Neural progenitor cell (in vitro differentiated cells): ENCODE measurements at regions not wholly inside any gene's neighbourhood (a gene's known extent, or its start where the extent isn't known, plus 50 kb on each side); places are given as distances from the start of the nearest gene placed in this dataset.

Source experiments
- DNase-seq: peaks from one replicate; pipeline ENCODE4 v3.0.0-alpha.2; 2016; ENCODE audit warnings: low spot score
- H2AFZ ChIP-seq: fragments of 200-600 bp; sonication (generic); replicated peaks from 2 replicates; pipeline ENCODE4 v1.6.1; 2016; ENCODE audit warnings: antibody characterized with exemption
- H3F3A ChIP-seq: fragments of 200-600 bp; sonication (generic); 2 replicates; pipeline ENCODE4 v1.6.1; 2016; ENCODE audit warnings: antibody characterized with exemption, low read depth
- H3K27ac ChIP-seq: fragments of 200-600 bp; sonication (generic); 2 replicates; pipeline ENCODE4 v1.5.1; 2016; ENCODE audit warnings: mild to moderate bottlenecking
- H3K27me3 ChIP-seq: fragments of 200-600 bp; sonication (generic); 2 replicates; pipeline ENCODE4 v1.6.1; 2016; ENCODE audit warnings: mild to moderate bottlenecking, moderate library complexity
- H3K36me3 ChIP-seq: fragments of 200-600 bp; sonication (generic); 2 replicates; pipeline ENCODE4 v1.5.1; 2016
- H3K4me1 ChIP-seq: fragments of 200-600 bp; sonication (generic); 2 replicates; pipeline ENCODE4 v1.6.1; 2016; ENCODE audit warnings: mixed run types
- H3K4me2 ChIP-seq: fragments of 200-600 bp; sonication (generic); 2 replicates; pipeline ENCODE4 v1.6.1; 2016
- H3K4me3 ChIP-seq: fragments of 200-600 bp; sonication (generic); 2 replicates; pipeline ENCODE4 v1.5.1; 2016
- H3K79me2 ChIP-seq: fragments of 200-600 bp; sonication (generic); 2 replicates; pipeline ENCODE4 v1.6.1; 2016; ENCODE audit warnings: low read depth
- H3K9ac ChIP-seq: fragments of 200-600 bp; sonication (generic); 2 replicates; pipeline ENCODE4 v1.6.1; 2016
- H3K9me3 ChIP-seq: fragments of 200-600 bp; sonication (generic); 2 replicates; pipeline ENCODE4 v1.5.1; 2016; ENCODE audit warnings: low read depth
- H4K20me1 ChIP-seq: fragments of 200-600 bp; sonication (generic); 2 replicates; pipeline ENCODE4 v1.6.1; 2016; ENCODE audit warnings: low read depth
- H3K27ac Mint-ChIP-seq: 3 replicates; pipeline ENCODE4 v1.8.0; 2021; ENCODE audit warnings: mixed read lengths
- H3K27me3 Mint-ChIP-seq: 2 replicates; pipeline ENCODE4 v1.8.0; 2022; ENCODE audit warnings: low read depth, mild to moderate bottlenecking, inconsistent platforms, moderate library complexity, mixed read lengths; ENCODE audit not compliant: insufficient read depth
- H3K36me3 Mint-ChIP-seq: 3 replicates; pipeline ENCODE4 v1.8.0; 2021; ENCODE audit warnings: mixed read lengths
- H3K4me1 Mint-ChIP-seq: 3 replicates; pipeline ENCODE4 v1.8.0; 2021; ENCODE audit warnings: mixed read lengths
- H3K4me3 Mint-ChIP-seq: 3 replicates; pipeline ENCODE4 v1.8.0; 2021; ENCODE audit warnings: mild to moderate bottlenecking, moderate library complexity, mixed read lengths
- H3K9me3 Mint-ChIP-seq: 3 replicates; pipeline ENCODE4 v1.8.0; 2020; ENCODE audit warnings: mixed read lengths
- EZH2 ChIP-seq: fragments of 200-600 bp; sonication (generic); IDR thresholded peaks from 2 replicates; pipeline ENCODE4 v1.6.1; 2017; ENCODE audit warnings: antibody characterized with exemption, mild to moderate bottlenecking, moderate library complexity
- EZH2phosphoT487 ChIP-seq: fragments of 200-600 bp; sonication (generic); IDR thresholded peaks from 2 replicates; pipeline ENCODE4 v1.6.1; 2017; ENCODE audit warnings: antibody characterized with exemption
- TF ChIP-seq, protein P1 (sequence below): fragments of 200-600 bp; sonication (generic); IDR thresholded peaks from 2 replicates; pipeline ENCODE4 v1.5.1; 2017; ENCODE audit warnings: antibody characterized with exemption, mild to moderate bottlenecking

DNA sequence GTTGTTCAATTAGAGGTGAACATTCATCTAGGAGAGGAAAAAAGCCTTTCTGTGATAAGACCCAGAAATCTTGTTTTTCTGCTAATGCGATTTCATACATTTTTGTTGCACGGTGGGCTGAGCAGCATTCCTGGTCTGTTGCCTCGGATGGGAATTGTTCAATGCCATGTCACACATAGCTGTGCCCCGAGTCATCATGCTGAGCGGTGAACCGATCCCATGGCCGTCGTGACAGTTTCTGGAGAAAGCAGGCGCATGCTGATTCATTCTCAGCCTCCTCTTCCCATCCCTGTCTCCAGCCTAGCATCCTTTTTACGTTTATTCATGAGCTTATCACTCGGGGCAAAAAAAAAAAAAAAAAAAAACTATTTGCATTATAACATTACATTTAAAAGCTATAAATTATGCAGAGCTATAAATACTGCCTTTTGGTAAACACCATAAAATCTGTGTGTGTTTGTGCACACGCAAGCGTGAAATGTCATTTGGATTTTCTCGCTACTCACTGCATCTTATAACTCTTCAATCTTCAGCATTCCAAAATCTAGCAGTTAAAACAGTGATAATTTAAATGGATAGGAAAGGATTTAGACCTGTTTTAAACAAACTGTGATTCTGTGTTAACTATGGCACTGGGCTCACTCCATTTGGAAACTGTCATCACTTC lies 58.9 kb upstream of the IFNGR1 start:
- Histone ChIP-seq H4K20me1 (no peaks in the 10 kb centered on the region), H2AFZ (no peak overlapping the region), H3K9me3 (no peaks in the 10 kb centered on the region), H3K4me1 (no peaks in the 10 kb centered on the region), H3K27ac (no peak overlapping the region), H3K79me2 (no peaks in the 10 kb centered on the region), H3K36me3 (no peaks in the 10 kb centered on the region), H3K4me3 (no peak overlapping the region), H3K9ac (no peak overlapping the region), H3K4me2 (no peak overlapping the region), H3K27me3 (no peaks in the 10 kb centered on the region), H3F3A (no peaks in the 10 kb centered on the region)
- no peak overlapping the region for H3K4me3 Mint-ChIP-seq
- H3K27me3 Mint-ChIP-seq, result peaks cover 11% of the 10 kb centered on the region
- H3K4me1 Mint-ChIP-seq, result peaks cover 42% of the 10 kb centered on the region
- TF ChIP-seq EZH2phosphoT487 (no peak), EZH2 (no peak)
- TF ChIP-seq, protein P1, sequence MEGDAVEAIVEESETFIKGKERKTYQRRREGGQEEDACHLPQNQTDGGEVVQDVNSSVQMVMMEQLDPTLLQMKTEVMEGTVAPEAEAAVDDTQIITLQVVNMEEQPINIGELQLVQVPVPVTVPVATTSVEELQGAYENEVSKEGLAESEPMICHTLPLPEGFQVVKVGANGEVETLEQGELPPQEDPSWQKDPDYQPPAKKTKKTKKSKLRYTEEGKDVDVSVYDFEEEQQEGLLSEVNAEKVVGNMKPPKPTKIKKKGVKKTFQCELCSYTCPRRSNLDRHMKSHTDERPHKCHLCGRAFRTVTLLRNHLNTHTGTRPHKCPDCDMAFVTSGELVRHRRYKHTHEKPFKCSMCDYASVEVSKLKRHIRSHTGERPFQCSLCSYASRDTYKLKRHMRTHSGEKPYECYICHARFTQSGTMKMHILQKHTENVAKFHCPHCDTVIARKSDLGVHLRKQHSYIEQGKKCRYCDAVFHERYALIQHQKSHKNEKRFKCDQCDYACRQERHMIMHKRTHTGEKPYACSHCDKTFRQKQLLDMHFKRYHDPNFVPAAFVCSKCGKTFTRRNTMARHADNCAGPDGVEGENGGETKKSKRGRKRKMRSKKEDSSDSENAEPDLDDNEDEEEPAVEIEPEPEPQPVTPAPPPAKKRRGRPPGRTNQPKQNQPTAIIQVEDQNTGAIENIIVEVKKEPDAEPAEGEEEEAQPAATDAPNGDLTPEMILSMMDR, result no peak
- H3K9me3 Mint-ChIP-seq, result peaks cover 3% of the 10 kb centered on the region
- peak overlapping the region; percentile 83 for H3K27ac Mint-ChIP-seq
- peak; percentile 15 for DNase-seq
- no peaks in the 10 kb centered on the region for H3K36me3 Mint-ChIP-seq

DNA sequence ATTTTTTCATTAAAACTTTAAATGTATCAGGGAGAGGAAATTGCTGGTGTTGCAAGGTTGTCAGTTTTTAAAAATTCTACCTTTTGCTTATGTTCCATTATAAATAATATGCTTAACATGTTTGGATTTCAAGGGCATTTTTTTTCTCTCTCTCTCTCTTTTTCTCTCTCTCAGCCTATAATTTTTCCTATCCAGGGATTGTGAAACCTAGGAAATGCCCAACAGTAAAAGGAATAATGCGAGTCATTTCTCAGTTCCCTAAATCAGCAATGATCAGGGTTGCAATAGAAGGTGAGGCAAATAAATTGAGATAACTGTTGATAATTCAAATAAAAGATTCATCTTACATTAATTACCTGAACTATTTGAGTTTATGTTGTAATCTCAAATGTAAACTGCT lies 53.2 kb upstream of the IFNGR1 start:
- H3K4me2 ChIP-seq, result no peak overlapping the region
- H3K36me3 ChIP-seq, result no peaks in the 10 kb centered on the region
- H3K27ac Mint-ChIP-seq, result no peak overlapping the region
- H3K4me3 ChIP-seq, result no peak overlapping the region
- H2AFZ ChIP-seq, result no peak overlapping the region
- no peaks in the 10 kb centered on the region for H3K9me3 Mint-ChIP-seq
- H3K27me3 Mint-ChIP-seq, result peaks cover 4% of the 10 kb centered on the region
- no peak overlapping the region for H3K9ac ChIP-seq
- no peaks in the 10 kb centered on the region for H3K79me2 ChIP-seq
- no peaks in the 10 kb centered on the region for H3K4me1 ChIP-seq
- H3K4me1 Mint-ChIP-seq, result peaks cover 17% of the 10 kb centered on the region
- TF ChIP-seq EZH2phosphoT487, result no peak
- TF ChIP-seq, protein P1, result no peak
- no peak for TF ChIP-seq EZH2
- H3K4me3 Mint-ChIP-seq, result no peak overlapping the region
- no peaks in the 10 kb centered on the region for H3K36me3 Mint-ChIP-seq
- no peaks in the 10 kb centered on the region for H3K27me3 ChIP-seq
- no peak overlapping the region for H3K27ac ChIP-seq
- no peak for DNase-seq
- H3F3A ChIP-seq, result no peaks in the 10 kb centered on the region
- no peaks in the 10 kb centered on the region for H4K20me1 ChIP-seq
- no peaks in the 10 kb centered on the region for H3K9me3 ChIP-seq

DNA sequence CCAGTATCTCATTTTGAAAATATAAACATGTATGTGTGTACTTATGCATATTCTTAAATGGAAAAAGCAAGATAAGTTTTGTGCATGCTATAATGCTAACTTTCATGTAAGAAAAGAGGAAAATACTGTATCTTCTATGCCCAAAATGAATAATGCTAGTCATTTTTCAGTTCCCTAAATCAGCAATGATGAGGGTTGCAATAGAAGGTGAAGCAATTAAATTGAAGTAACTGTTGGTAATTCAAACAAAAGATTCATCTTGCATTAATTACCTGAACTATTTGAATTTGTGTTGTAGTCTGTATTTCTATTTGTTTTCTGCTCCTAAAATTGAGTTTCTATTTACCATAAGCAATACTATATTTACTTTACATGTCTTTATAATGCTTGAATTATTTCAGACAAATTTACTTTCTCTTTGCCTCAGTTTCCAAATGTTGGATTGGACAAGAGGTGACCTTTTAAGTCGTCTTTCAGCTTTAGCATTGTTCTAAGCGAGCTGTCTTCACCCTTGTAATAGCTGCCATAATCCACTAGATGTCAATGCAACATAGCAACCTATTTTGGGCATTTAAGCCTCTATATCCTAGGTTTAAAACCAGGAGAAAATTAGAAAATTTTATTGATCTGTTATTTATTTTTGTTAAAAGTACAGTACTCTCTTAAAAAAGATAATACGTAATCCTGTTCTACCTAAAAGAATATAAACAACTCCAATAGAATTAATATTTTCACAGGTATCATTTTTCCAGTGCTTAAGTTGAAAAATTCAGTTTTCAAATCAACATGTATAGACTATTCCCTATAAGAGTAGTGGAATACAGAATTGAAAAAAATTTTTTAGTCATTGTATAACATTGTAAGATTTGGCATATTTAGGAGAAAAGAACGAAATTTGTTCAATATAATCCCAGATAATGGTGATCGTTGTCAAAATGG lies 52.3 kb upstream of the IFNGR1 start:
- H2AFZ ChIP-seq, result no peak overlapping the region
- peaks cover 5% of the 10 kb centered on the region for H3K27me3 Mint-ChIP-seq
- no peaks in the 10 kb centered on the region for H3K9me3 Mint-ChIP-seq
- peaks cover 8% of the 10 kb centered on the region for H3K4me1 Mint-ChIP-seq
- H3F3A ChIP-seq, result no peaks in the 10 kb centered on the region
- no peak overlapping the region for H3K4me2 ChIP-seq
- H3K9me3 ChIP-seq, result no peaks in the 10 kb centered on the region
- TF ChIP-seq EZH2, result no peak
- TF ChIP-seq EZH2phosphoT487, result no peak
- TF ChIP-seq, protein P1, result peak; percentile 88
- no peaks in the 10 kb centered on the region for H3K36me3 ChIP-seq
- DNase-seq, result peak; percentile 63
- H3K27ac ChIP-seq, result no peak overlapping the region
- H3K27me3 ChIP-seq, result no peaks in the 10 kb centered on the region
- H3K4me3 Mint-ChIP-seq, result no peak overlapping the region
- no peaks in the 10 kb centered on the region for H4K20me1 ChIP-seq
- H3K9ac ChIP-seq, result no peak overlapping the region
- H3K4me1 ChIP-seq, result no peaks in the 10 kb centered on the region
- no peaks in the 10 kb centered on the region for H3K36me3 Mint-ChIP-seq
- H3K79me2 ChIP-seq, result no peaks in the 10 kb centered on the region
- H3K4me3 ChIP-seq, result no peak overlapping the region
- no peak overlapping the region for H3K27ac Mint-ChIP-seq
